Stomach (tissue), 4 donors: ENCODE measurements at regions not wholly inside any gene's neighbourhood (a gene's known extent, or its start where the extent isn't known, plus 50 kb on each side); places are given as distances from the start of the nearest gene placed in this dataset.

ENCODE experiments used
- CTCF ChIP-seq, 7 experiments: fragments of 450-650 bp in 4 of 7; fragments of 200-600 bp in 3 of 7; sonication (generic) in 3 of 7; IDR thresholded peaks; one replicate each; pipeline ENCODE4 v1.5.1; 2016 to 2019; ENCODE audit warnings: antibody characterized with exemption in 7 of 7, control low read depth in 2 of 7, mild to moderate bottlenecking in 1 of 7
- EP300 ChIP-seq: sonication (generic); formaldehyde crosslinking; IDR thresholded peaks from one replicate; pipeline ENCODE4 v1.6.1; 2017; ENCODE audit warnings: antibody characterized with exemption
- POLR2A ChIP-seq, 4 donors: fragments of 450-650 bp; IDR thresholded peaks; one replicate each; pipeline ENCODE4 v1.6.1; 2016; ENCODE audit warnings: antibody characterized with exemption in 4 of 4, control low read depth in 2 of 4, mild to moderate bottlenecking in 1 of 4, moderate library complexity in 1 of 4

- no peak for TF ChIP-seq CTCF (IDR thresholded peaks at IDR 0.05)
- no peak for TF ChIP-seq POLR2A (IDR thresholded peaks at IDR 0.05)
- no peak for TF ChIP-seq EP300
These were observed 574.4 kb upstream of the MAP3K7 start for GRCh38 chr6:91161246-91161645.
